SH-SY5Y (cell line): ENCODE measurements at regions not wholly inside any gene's neighbourhood (a gene's known extent, or its start where the extent isn't known, plus 50 kb on each side); places are given as distances from the start of the nearest gene placed in this dataset.

ENCODE experiments used
- GATA2 ChIP-seq: IDR thresholded peaks from 2 replicates; pipeline ENCODE4 v1.6.1; 2011; ENCODE audit warnings: mild to moderate bottlenecking, low read depth, low read length
- GATA3 ChIP-seq: IDR thresholded peaks from 2 replicates; pipeline ENCODE4 v1.6.1; 2011; ENCODE audit warnings: low read depth, mild to moderate bottlenecking, low read length, moderate library complexity

- TF ChIP-seq GATA2: no peak
- no peak for TF ChIP-seq GATA3
Observed at GRCh38 chr2:228261546-228261945, 80.1 kb upstream of the SPHKAP start.
